ENCODE measurements at regions not wholly inside any gene's neighbourhood (a gene's known extent, or its start where the extent isn't known, plus 50 kb on each side); places are given as distances from the start of the nearest gene placed in this dataset.

- no peak for TF ChIP-seq CTCF (IDR thresholded peaks at IDR 0.05)
Observed at GRCh38 chr4:137039370-137039769, 492.9 kb downstream of the PCDH18 start.

GRCh38 chr4:137032222-137032621 is 500.1 kb downstream of the PCDH18 start:
- no peak for DNase-seq (ENCODE audit: extremely low spot score, unreplicated experiment)
- H3K9me3 Mint-ChIP-seq (ENCODE audit: unreplicated experiment), result peaks cover 11% of the 10 kb centered on the region
- no peak overlapping the region for H3K27ac Mint-ChIP-seq (ENCODE audit: unreplicated experiment)
- H3K27me3 Mint-ChIP-seq (ENCODE audit: unreplicated experiment), result no peaks in the 10 kb centered on the region
- no peaks in the 10 kb centered on the region for H3K36me3 Mint-ChIP-seq (ENCODE audit: unreplicated experiment)
- H3K4me3 Mint-ChIP-seq (ENCODE audit: unreplicated experiment), result no peak overlapping the region
- no peak for TF ChIP-seq CTCF (IDR thresholded peaks at IDR 0.05)
- H3K4me1 Mint-ChIP-seq (ENCODE audit: unreplicated experiment), result no peaks in the 10 kb centered on the region

More at GRCh38 chr4:137039370-137039769, 492.9 kb downstream of the PCDH18 start:
- Mint-ChIP-seq H3K27ac (ENCODE audit: unreplicated experiment) (no peak overlapping the region), H3K9me3 (ENCODE audit: unreplicated experiment) (no peaks in the 10 kb centered on the region), H3K4me3 (ENCODE audit: unreplicated experiment) (no peak overlapping the region), H3K27me3 (ENCODE audit: unreplicated experiment) (no peaks in the 10 kb centered on the region), H3K4me1 (ENCODE audit: unreplicated experiment) (no peaks in the 10 kb centered on the region), H3K36me3 (ENCODE audit: unreplicated experiment) (no peaks in the 10 kb centered on the region)
- no peak for DNase-seq (ENCODE audit: extremely low spot score, unreplicated experiment)

GRCh38 chr4:137029026-137029425 is 503.3 kb downstream of the PCDH18 start:
- Mint-ChIP-seq H3K4me3 (ENCODE audit: unreplicated experiment) (no peak overlapping the region), H3K36me3 (ENCODE audit: unreplicated experiment) (no peaks in the 10 kb centered on the region), H3K9me3 (ENCODE audit: unreplicated experiment) (peaks cover 11% of the 10 kb centered on the region), H3K27ac (ENCODE audit: unreplicated experiment) (no peak overlapping the region), H3K27me3 (ENCODE audit: unreplicated experiment) (no peaks in the 10 kb centered on the region), H3K4me1 (ENCODE audit: unreplicated experiment) (no peaks in the 10 kb centered on the region)
- DNase-seq (ENCODE audit: extremely low spot score, unreplicated experiment), result no peak
- no peak for TF ChIP-seq CTCF (IDR thresholded peaks at IDR 0.05)

- DNase-seq (ENCODE audit: extremely low spot score, unreplicated experiment), result no peak
- H3K9me3 Mint-ChIP-seq (ENCODE audit: unreplicated experiment), result peaks cover 3% of the 10 kb centered on the region
- no peaks in the 10 kb centered on the region for H3K36me3 Mint-ChIP-seq (ENCODE audit: unreplicated experiment)
- no peak overlapping the region for H3K4me3 Mint-ChIP-seq (ENCODE audit: unreplicated experiment)
- no peaks in the 10 kb centered on the region for H3K27me3 Mint-ChIP-seq (ENCODE audit: unreplicated experiment)
- H3K27ac Mint-ChIP-seq (ENCODE audit: unreplicated experiment), result no peak overlapping the region
- TF ChIP-seq CTCF (IDR thresholded peaks at IDR 0.05), result no peak
- H3K4me1 Mint-ChIP-seq (ENCODE audit: unreplicated experiment), result no peaks in the 10 kb centered on the region
Observed at GRCh38 chr4:137025484-137026059, 506.7 kb downstream of the PCDH18 start.

GRCh38 chr4:137015426-137016409 is 516.6 kb downstream of the PCDH18 start:
- Mint-ChIP-seq H3K36me3 (ENCODE audit: unreplicated experiment) (no peaks in the 10 kb centered on the region), H3K4me1 (ENCODE audit: unreplicated experiment) (no peaks in the 10 kb centered on the region), H3K27me3 (ENCODE audit: unreplicated experiment) (no peaks in the 10 kb centered on the region), H3K4me3 (ENCODE audit: unreplicated experiment) (no peak overlapping the region), H3K27ac (ENCODE audit: unreplicated experiment) (no peak overlapping the region), H3K9me3 (ENCODE audit: unreplicated experiment) (no peaks in the 10 kb centered on the region)
- DNase-seq (ENCODE audit: extremely low spot score, unreplicated experiment), result no peak
- no peak for TF ChIP-seq CTCF (IDR thresholded peaks at IDR 0.05)
